OCI-LY3 (cell line): ENCODE measurements at regions not wholly inside any gene's neighbourhood (a gene's known extent, or its start where the extent isn't known, plus 50 kb on each side); places are given as distances from the start of the nearest gene placed in this dataset.

Experiments used
- H2AFZ ChIP-seq: fragments of 200-600, 300-600 bp; shearing (Covaris generic); 2 replicates; pipeline ENCODE4 v1.6.0; 2014; ENCODE audit warnings: antibody characterized with exemption, low read depth, low read length
- H3K27ac ChIP-seq: fragments of 200-600, 300-600 bp; sonication (generic); 2 replicates; pipeline ENCODE4 v1.5.1; 2014; ENCODE audit warnings: mild to moderate bottlenecking, low read length, moderate library complexity, mixed read lengths
- H3K27me3 ChIP-seq: fragments of 200-600, 300-600 bp; sonication (generic); 2 replicates; pipeline ENCODE4 v1.6.1; 2014; ENCODE audit warnings: low read depth, low read length, mixed read lengths
- H3K36me3 ChIP-seq: fragments of 200-600, 300-600 bp; sonication (generic); replicated peaks from 2 replicates; pipeline ENCODE3; 2014; ENCODE audit warnings: low read depth, low read length, mixed read lengths
- H3K4me1 ChIP-seq: fragments of 300-600, 200-600 bp; sonication (generic); 2 replicates; pipeline ENCODE4 v1.6.1; 2014; ENCODE audit warnings: low read length, mixed read lengths
- H3K4me2 ChIP-seq: fragments of 200-600, 300-600 bp; sonication (generic); 2 replicates; pipeline ENCODE4 v1.6.1; 2014; ENCODE audit warnings: low read length, mixed read lengths
- H3K4me3 ChIP-seq: fragments of 300-600, 200-600 bp; sonication (generic); 2 replicates; pipeline ENCODE4 v1.5.1; 2014; ENCODE audit warnings: antibody characterized with exemption, mild to moderate bottlenecking, low read length, moderate library complexity
- H3K79me2 ChIP-seq: fragments of 300-600, 200-600 bp; shearing (Covaris generic); 2 replicates; pipeline ENCODE4 v1.6.1; 2014; ENCODE audit warnings: mild to moderate bottlenecking, low read length, mixed read lengths
- H3K9ac ChIP-seq: fragments of 300-600, 200-600 bp; shearing (Covaris generic); 2 replicates; pipeline ENCODE4 v1.6.0; 2014; ENCODE audit warnings: mild to moderate bottlenecking, low read length, moderate library complexity
- H3K9me3 ChIP-seq: fragments of 200-600, 300-600 bp; shearing (Covaris generic); 2 replicates; pipeline ENCODE4 v1.6.1; 2014; ENCODE audit warnings: low read length, mixed read lengths; ENCODE audit not compliant: insufficient read depth
- H4K20me1 ChIP-seq: fragments of 200-600, 300-600 bp; sonication (generic); 2 replicates; pipeline ENCODE4 v1.6.1; 2016; ENCODE audit warnings: low read length, mixed read lengths; ENCODE audit not compliant: insufficient read depth
- CTCF ChIP-seq: fragments of 200-600, 300-600 bp; sonication (generic); IDR thresholded peaks from 2 replicates; pipeline ENCODE4 v1.5.1; 2014; ENCODE audit warnings: antibody characterized with exemption, low read length, low read depth
- EZH2phosphoT487 ChIP-seq: fragments of 200-600 bp; shearing (Covaris generic); IDR thresholded peaks from 2 replicates; pipeline ENCODE4 v1.6.1; 2018; ENCODE audit warnings: antibody characterized with exemption, mixed run types, low read depth

DNA sequence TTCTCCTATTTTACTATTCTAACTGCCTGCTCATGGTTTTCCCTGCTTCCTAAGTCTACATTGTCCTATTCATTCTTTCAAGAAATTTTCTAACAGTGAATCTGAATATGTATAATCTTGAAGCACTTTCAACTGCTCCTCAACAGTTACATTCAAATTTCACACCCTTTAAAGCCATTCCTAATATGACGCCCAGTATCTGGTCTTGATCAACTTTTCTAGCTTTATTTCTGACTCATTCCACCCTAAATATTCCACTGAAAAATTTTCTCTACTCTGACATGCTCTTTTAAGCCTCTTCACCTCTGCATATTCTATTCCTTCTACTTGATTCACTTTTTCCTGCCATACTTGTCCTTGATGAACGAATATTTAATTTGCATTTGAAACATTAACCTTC is 1893.9 kb upstream of the PIK3C3 start:
- TF ChIP-seq CTCF (no peak), EZH2phosphoT487 (no peak)
- H3K4me3 ChIP-seq = no peak overlapping the region
- peak overlapping the region; percentile 12; the same call in 1 of the 2 replicates for H3K4me2 ChIP-seq
- H2AFZ ChIP-seq = peak overlapping the region; percentile 18; the same call in 1 of the 2 replicates
- H4K20me1 ChIP-seq = no peaks in the 10 kb centered on the region
- no peaks in the 10 kb centered on the region for H3K79me2 ChIP-seq
- peaks cover 12% of the 10 kb centered on the region for H3K4me1 ChIP-seq
- H3K9me3 ChIP-seq = no peaks in the 10 kb centered on the region
- H3K36me3 ChIP-seq = no peaks in the 10 kb centered on the region
- H3K9ac ChIP-seq = no peak overlapping the region
- H3K27ac ChIP-seq = no peak overlapping the region
- H3K27me3 ChIP-seq = no peaks in the 10 kb centered on the region

GRCh38 chr18:40060562-40060961 is 1894.5 kb upstream of the PIK3C3 start:
- H3K9me3 ChIP-seq = no peaks in the 10 kb centered on the region
- peak overlapping the region; percentile 12 for H3K4me2 ChIP-seq
- H3K9ac ChIP-seq = no peak overlapping the region
- no peaks in the 10 kb centered on the region for H3K27me3 ChIP-seq
- no peaks in the 10 kb centered on the region for H4K20me1 ChIP-seq
- H3K4me3 ChIP-seq = no peak overlapping the region
- H3K27ac ChIP-seq = no peak overlapping the region
- peak overlapping the region; percentile 18; the same call in 1 of the 2 replicates for H2AFZ ChIP-seq
- no peak for TF ChIP-seq CTCF
- no peak for TF ChIP-seq EZH2phosphoT487
- peaks cover 12% of the 10 kb centered on the region for H3K4me1 ChIP-seq
- H3K79me2 ChIP-seq = no peaks in the 10 kb centered on the region
- no peaks in the 10 kb centered on the region for H3K36me3 ChIP-seq

DNA sequence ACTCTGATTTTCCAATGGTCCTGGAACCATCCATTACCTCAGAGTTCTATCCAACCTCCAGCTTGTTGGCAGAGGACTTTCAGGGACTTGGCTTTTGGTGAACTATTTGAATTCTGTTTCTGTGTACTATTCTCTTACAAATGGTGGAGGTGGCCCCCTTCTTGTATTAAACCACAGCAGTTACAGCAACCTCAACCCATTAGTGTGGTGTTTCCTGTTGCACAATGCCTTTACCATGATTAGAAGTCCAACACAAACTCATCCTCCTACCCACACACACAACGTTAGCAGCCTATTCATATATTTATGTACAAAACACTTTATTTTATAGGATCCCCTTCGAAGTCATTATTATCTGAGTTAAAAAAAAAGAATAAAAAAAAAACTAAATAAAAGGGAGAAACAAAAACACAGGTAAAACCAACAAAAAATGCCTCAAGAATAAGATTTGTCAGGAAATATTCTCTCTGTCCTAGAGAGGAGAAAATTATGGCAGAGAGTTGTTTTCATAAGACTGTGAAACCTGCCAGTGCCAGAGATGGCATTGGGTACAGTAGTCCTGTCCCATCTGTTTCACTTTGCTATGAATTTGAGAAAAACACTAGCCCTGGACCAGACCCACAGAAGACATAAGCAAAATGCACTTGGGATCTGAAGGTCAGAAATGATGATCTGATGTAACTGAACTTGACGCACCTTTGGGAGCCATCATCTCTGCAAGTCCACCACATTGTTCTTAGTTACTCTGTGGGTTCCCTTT is 1896.0 kb upstream of the PIK3C3 start:
- Histone ChIP-seq H3K4me1 (peaks cover 12% of the 10 kb centered on the region), H3K4me3 (no peak overlapping the region), H3K27me3 (no peaks in the 10 kb centered on the region), H2AFZ (no peak overlapping the region), H3K79me2 (no peaks in the 10 kb centered on the region), H3K27ac (no peak overlapping the region), H3K9me3 (no peaks in the 10 kb centered on the region), H4K20me1 (no peaks in the 10 kb centered on the region), H3K4me2 (no peak overlapping the region), H3K9ac (no peak overlapping the region), H3K36me3 (no peaks in the 10 kb centered on the region)
- TF ChIP-seq EZH2phosphoT487 (no peak), CTCF (no peak)

- Histone ChIP-seq H3K4me1 (peaks cover 8% of the 10 kb centered on the region), H3K27ac (no peak overlapping the region), H3K79me2 (no peaks in the 10 kb centered on the region), H3K36me3 (no peaks in the 10 kb centered on the region), H4K20me1 (no peaks in the 10 kb centered on the region), H3K4me3 (no peak overlapping the region), H3K27me3 (no peaks in the 10 kb centered on the region), H3K9me3 (no peaks in the 10 kb centered on the region), H3K9ac (no peak overlapping the region), H2AFZ (no peak overlapping the region), H3K4me2 (no peak overlapping the region)
- TF ChIP-seq EZH2phosphoT487 = no peak
- no peak for TF ChIP-seq CTCF
Measured at GRCh38 chr18:40056079-40056692, 1898.8 kb upstream of the PIK3C3 start.
